ENCODE measurements at regions not wholly inside any gene's neighbourhood (a gene's known extent, or its start where the extent isn't known, plus 50 kb on each side); places are given as distances from the start of the nearest gene placed in this dataset.
"Not testable (repeated sequence)": the region's sequence is repeated elsewhere in the genome, so short reads cannot be mapped to it uniquely, and the experiment has no call there.

DNA sequence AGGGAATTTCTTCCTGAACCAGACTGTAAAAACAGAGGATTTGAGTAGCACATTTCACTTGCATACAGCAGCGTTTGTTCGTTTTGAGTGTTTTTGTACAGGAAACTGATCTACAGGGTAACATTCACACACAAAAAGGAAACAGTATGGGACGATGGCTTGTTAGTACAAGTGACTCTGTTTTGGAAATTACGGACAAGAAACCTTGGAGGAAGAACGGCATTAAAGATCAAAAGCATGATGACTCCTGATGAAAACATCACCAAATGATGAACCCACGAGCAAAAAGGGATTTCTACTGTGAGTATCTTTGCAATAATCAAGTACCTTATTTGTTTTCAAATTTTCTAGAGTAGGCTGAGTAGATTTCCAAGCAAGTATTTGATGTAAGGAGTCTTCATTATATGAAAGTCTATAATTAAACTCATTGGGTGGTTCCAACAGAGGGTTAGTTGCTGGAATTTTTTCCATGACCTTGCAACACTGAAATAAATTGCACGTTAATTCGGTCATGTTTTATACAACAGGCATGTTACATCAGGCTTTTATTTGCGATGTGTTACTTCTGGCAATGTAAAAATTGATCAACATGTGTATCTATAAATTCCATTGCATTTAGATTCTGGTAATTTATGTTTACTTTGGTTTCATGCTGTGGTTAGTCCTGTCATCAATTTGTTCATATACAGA is 76.7 kb upstream of the KCNK2 start:
- Mint-ChIP-seq H3K9me3 (peaks cover 0 to 7% (median 2%) of the 10 kb centered on the region in 7 donors), H3K27me3 (no peaks in the 10 kb centered on the region), H3K4me3 (no peak overlapping the region), H3K4me1 (no peaks in the 10 kb centered on the region), H3K36me3 (no peaks in the 10 kb centered on the region), H3K27ac (no peak overlapping the region)
- Histone ChIP-seq H3K27me3 (ENCODE audit: control insufficient read depth, insufficient read depth, low read length) (no peaks in the 10 kb centered on the region), H3K4me1 (ENCODE audit: control insufficient read depth, insufficient read depth, low read length, poor library complexity, severe bottlenecking) (no peaks in the 10 kb centered on the region), H3K36me3 (ENCODE audit: control insufficient read depth, insufficient read depth, low read length) (no peaks in the 10 kb centered on the region), H3K9me3 (ENCODE audit: control insufficient read depth in 2 of 2, low read length in 2 of 2) (no peaks in the 10 kb centered on the region), H3K27ac (ENCODE audit: insufficient read depth, low read length, poor library complexity, severe bottlenecking) (no peak overlapping the region), H3K4me3 (ENCODE audit: low read depth, low read length) (no peak overlapping the region)
- DNase-seq = no peak
- no peak for ATAC-seq (ENCODE audit: low read depth in 2 of 2)

DNA sequence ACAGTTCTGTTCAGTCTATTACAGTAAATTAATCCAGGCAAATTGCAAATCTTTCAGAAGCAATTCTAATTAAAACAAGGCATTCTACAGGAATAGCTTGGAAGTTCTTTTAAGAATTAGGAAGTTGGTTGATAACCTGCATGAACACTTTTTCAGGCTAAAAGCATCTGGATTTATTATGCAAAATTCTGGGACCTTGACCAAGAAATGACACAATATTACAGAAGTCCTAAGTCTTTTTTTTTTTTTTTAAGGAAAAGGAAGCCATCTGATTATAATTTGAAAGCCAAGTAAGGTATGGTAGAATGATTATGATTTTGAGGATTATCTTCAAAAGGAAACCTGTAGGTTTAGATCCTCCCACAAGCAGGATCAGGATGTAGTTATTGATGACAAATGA is 74.7 kb upstream of the KCNK2 start:
- DNase-seq (no peak), ATAC-seq (ENCODE audit: low read depth in 2 of 2) (no peak)
- Mint-ChIP-seq H3K27me3 (no peaks in the 10 kb centered on the region), H3K4me3 (no peak overlapping the region), H3K36me3 (no peaks in the 10 kb centered on the region), H3K4me1 (no peaks in the 10 kb centered on the region), H3K27ac (no peak overlapping the region), H3K9me3 (peaks cover 0 to 7% (median 1%) of the 10 kb centered on the region in 7 donors)
- Histone ChIP-seq H3K9me3 (ENCODE audit: control insufficient read depth in 2 of 2, low read length in 2 of 2) (no peaks in the 10 kb centered on the region), H3K36me3 (ENCODE audit: control insufficient read depth, insufficient read depth, low read length) (no peaks in the 10 kb centered on the region), H3K27ac (ENCODE audit: insufficient read depth, low read length, poor library complexity, severe bottlenecking) (no peak overlapping the region), H3K27me3 (ENCODE audit: control insufficient read depth, insufficient read depth, low read length) (no peaks in the 10 kb centered on the region), H3K4me3 (ENCODE audit: low read depth, low read length) (no peak overlapping the region), H3K4me1 (ENCODE audit: control insufficient read depth, insufficient read depth, low read length, poor library complexity, severe bottlenecking) (no peaks in the 10 kb centered on the region)

DNA sequence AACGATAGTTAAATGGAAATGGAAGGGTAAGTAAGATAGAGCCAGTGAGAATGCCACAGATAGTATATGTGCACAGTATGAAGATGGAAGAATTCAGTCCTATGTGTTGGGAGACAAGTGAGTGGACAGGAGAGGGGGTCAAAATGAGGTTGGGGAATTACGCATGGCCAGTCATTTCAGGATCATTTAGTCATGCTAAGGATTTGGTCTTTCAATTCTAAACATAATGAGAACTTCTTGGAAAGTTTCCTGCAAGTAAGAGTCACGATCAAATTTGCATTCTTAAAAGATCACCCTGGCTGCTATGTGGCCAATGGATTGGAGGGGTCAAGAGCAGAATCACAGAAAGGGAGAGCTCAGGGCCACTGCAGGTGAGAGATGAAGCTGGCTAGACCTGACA is 64.0 kb upstream of the KCNK2 start:
- Mint-ChIP-seq H3K4me1 (no peaks in the 10 kb centered on the region), H3K36me3 (no peaks in the 10 kb centered on the region), H3K27me3 (no peaks in the 10 kb centered on the region), H3K27ac (no peak overlapping the region), H3K9me3 (peaks cover 0 to 9% (median 4%) of the 10 kb centered on the region in 7 donors), H3K4me3 (no peak overlapping the region)
- Histone ChIP-seq H3K4me3 (ENCODE audit: low read depth, low read length) (no peak overlapping the region), H3K9me3 (ENCODE audit: control insufficient read depth in 2 of 2, low read length in 2 of 2) (no peaks in the 10 kb centered on the region), H3K36me3 (ENCODE audit: control insufficient read depth, insufficient read depth, low read length) (no peaks in the 10 kb centered on the region), H3K4me1 (ENCODE audit: control insufficient read depth, insufficient read depth, low read length, poor library complexity, severe bottlenecking) (no peaks in the 10 kb centered on the region), H3K27me3 (ENCODE audit: control insufficient read depth, insufficient read depth, low read length) (no peaks in the 10 kb centered on the region), H3K27ac (ENCODE audit: insufficient read depth, low read length, poor library complexity, severe bottlenecking) (no peak overlapping the region)
- ATAC-seq (ENCODE audit: low read depth in 2 of 2) (no peak), DNase-seq (no peak)

DNA sequence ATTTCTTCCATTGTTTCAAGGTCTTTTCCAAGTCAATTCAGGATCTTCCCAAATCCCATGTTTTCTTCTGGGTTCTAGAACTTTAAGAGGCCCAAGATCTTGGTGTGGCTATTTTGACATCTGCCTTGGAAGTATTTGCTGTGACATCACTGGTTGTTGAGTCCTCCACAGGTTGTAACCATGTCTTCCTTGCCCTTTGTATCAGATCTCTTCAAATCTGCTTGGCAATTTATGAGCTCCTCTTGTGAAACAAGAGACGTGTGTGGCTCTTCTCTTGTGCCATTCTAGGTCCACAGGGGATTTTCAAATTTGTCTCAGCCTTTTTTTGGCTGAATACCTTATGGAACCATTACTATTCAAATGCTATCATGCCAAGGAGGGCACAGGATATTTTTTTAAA is 60.3 kb upstream of the KCNK2 start:
- no peaks in the 10 kb centered on the region for H3K27me3 Mint-ChIP-seq
- Histone ChIP-seq H3K27ac (ENCODE audit: insufficient read depth, low read length, poor library complexity, severe bottlenecking) (no peak overlapping the region), H3K36me3 (ENCODE audit: control insufficient read depth, insufficient read depth, low read length) (no peaks in the 10 kb centered on the region), H3K9me3 (ENCODE audit: control insufficient read depth in 2 of 2, low read length in 2 of 2) (no peaks in the 10 kb centered on the region), H3K4me3 (ENCODE audit: low read depth, low read length) (no peak overlapping the region), H3K4me1 (ENCODE audit: control insufficient read depth, insufficient read depth, low read length, poor library complexity, severe bottlenecking) (no peaks in the 10 kb centered on the region), H3K27me3 (ENCODE audit: control insufficient read depth, insufficient read depth, low read length) (no peaks in the 10 kb centered on the region)
- no peaks in the 10 kb centered on the region for H3K4me1 Mint-ChIP-seq
- DNase-seq = no peak
- ATAC-seq (ENCODE audit: low read depth in 2 of 2) = no peak
- no peaks in the 10 kb centered on the region for H3K36me3 Mint-ChIP-seq
- no peak overlapping the region for H3K27ac Mint-ChIP-seq
- H3K9me3 Mint-ChIP-seq = peaks cover 0 to 6% (median 2%) of the 10 kb centered on the region in 7 donors
- H3K4me3 Mint-ChIP-seq = no peak overlapping the region

DNA sequence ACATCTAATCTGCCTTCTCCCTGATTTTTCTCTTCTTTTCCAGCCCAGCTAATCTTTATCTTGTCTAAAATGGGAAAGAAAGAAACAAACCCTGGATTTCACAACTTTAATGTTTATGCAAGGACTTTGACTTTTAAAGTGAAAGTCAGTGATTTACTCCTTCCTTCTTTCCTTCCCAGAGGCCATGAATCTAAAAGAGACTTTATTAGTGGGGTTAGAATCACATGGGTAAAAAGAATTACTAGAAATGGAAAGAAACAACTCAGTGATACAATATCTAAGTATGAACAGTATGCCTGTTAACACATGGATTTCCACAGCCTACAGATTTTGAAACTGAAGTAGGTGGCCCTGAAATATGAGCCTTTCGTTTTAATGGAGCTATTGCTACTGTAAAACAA is 59.8 kb upstream of the KCNK2 start:
- no peaks in the 10 kb centered on the region for H3K27me3 ChIP-seq (ENCODE audit: control insufficient read depth, insufficient read depth, low read length)
- H3K9me3 Mint-ChIP-seq = peaks cover 0 to 6% (median 0%) of the 10 kb centered on the region in 7 donors
- no peaks in the 10 kb centered on the region for H3K4me1 Mint-ChIP-seq
- H3K27me3 Mint-ChIP-seq = no peaks in the 10 kb centered on the region
- no peak for ATAC-seq (ENCODE audit: low read depth in 2 of 2)
- no peak overlapping the region for H3K4me3 Mint-ChIP-seq
- H3K4me3 ChIP-seq (ENCODE audit: low read depth, low read length) = no peak overlapping the region
- no peak overlapping the region for H3K27ac ChIP-seq (ENCODE audit: insufficient read depth, low read length, poor library complexity, severe bottlenecking)
- H3K36me3 ChIP-seq (ENCODE audit: control insufficient read depth, insufficient read depth, low read length) = no peaks in the 10 kb centered on the region
- no peak for DNase-seq
- H3K4me1 ChIP-seq (ENCODE audit: control insufficient read depth, insufficient read depth, low read length, poor library complexity, severe bottlenecking) = no peaks in the 10 kb centered on the region
- H3K27ac Mint-ChIP-seq = no peak overlapping the region
- no peaks in the 10 kb centered on the region for H3K36me3 Mint-ChIP-seq
- H3K9me3 ChIP-seq (ENCODE audit: control insufficient read depth in 2 of 2, low read length in 2 of 2) = no peaks in the 10 kb centered on the region

DNA sequence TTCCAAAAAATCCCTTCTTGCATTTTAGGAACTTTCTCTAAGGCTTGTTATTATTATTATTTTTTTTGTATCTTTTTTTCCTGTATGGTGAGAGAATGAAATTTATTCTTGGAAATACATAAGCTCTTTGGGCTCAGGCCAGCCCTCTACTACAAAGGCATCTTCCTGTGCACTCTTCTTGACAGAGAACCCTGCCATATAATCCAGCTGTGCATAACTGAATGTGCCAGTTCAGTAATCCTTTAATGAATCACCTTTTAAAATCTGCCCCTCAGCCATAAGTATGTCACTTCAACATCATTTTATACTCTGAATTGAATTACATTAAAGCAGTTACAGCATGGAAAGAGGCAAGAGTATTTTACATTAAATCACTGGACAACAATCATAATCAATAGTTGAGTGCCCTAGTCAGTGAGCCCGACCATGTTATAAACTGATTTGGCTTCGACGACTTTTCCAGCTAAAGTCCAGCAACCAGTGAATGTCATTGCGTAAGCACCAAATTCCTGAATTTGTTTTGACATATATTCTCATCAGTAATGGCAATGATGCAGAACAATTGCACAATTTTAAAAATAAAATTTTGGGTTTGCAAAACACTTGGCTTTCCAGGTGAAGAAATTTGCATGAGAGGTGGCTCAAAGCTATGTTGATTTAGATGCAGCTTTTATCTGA is 59.2 kb upstream of the KCNK2 start:
- H3K36me3 ChIP-seq (ENCODE audit: control insufficient read depth, insufficient read depth, low read length) = no peaks in the 10 kb centered on the region
- H3K27ac ChIP-seq (ENCODE audit: insufficient read depth, low read length, poor library complexity, severe bottlenecking) = no peak overlapping the region
- no peaks in the 10 kb centered on the region for H3K4me1 Mint-ChIP-seq
- H3K9me3 Mint-ChIP-seq = peaks cover 0 to 5% (median 0%) of the 10 kb centered on the region in 7 donors
- H3K4me3 Mint-ChIP-seq = no peak overlapping the region
- no peak overlapping the region for H3K27ac Mint-ChIP-seq
- no peaks in the 10 kb centered on the region for H3K9me3 ChIP-seq (ENCODE audit: control insufficient read depth in 2 of 2, low read length in 2 of 2)
- DNase-seq (no peak), ATAC-seq (ENCODE audit: low read depth in 2 of 2) (no peak)
- no peaks in the 10 kb centered on the region for H3K27me3 ChIP-seq (ENCODE audit: control insufficient read depth, insufficient read depth, low read length)
- no peaks in the 10 kb centered on the region for H3K27me3 Mint-ChIP-seq
- H3K4me3 ChIP-seq (ENCODE audit: low read depth, low read length) = no peak overlapping the region
- no peaks in the 10 kb centered on the region for H3K36me3 Mint-ChIP-seq
- no peaks in the 10 kb centered on the region for H3K4me1 ChIP-seq (ENCODE audit: control insufficient read depth, insufficient read depth, low read length, poor library complexity, severe bottlenecking)

DNA sequence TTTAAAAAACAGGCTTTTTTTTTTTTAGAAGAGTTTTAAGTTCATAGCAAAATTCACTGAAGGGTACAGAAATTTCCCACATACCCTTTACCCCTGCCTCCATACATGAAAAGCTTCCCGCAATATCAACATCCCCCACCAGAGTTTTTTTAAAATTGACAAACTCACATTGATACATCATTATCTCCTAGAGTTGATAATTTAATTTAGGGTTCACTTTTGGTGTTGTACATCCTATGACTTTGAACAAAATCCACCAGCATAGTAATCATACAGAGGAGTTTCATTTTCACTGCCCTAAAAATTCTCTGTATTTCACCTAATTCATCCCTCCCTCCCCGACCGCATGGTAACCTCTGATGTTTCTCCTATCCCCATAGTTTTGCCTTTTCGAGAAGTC is 53.6 kb upstream of the KCNK2 start:
- Mint-ChIP-seq H3K27me3 (no peaks in the 10 kb centered on the region), H3K27ac (no peak overlapping the region), H3K4me3 (no peak overlapping the region), H3K4me1 (no peaks in the 10 kb centered on the region), H3K9me3 (peaks cover 0 to 8% (median 0%) of the 10 kb centered on the region in 7 donors), H3K36me3 (no peaks in the 10 kb centered on the region)
- Histone ChIP-seq H3K9me3 (ENCODE audit: control insufficient read depth in 2 of 2, low read length in 2 of 2) (no peaks in the 10 kb centered on the region), H3K27ac (ENCODE audit: insufficient read depth, low read length, poor library complexity, severe bottlenecking) (no peak overlapping the region), H3K36me3 (ENCODE audit: control insufficient read depth, insufficient read depth, low read length) (no peaks in the 10 kb centered on the region), H3K4me1 (ENCODE audit: control insufficient read depth, insufficient read depth, low read length, poor library complexity, severe bottlenecking) (no peaks in the 10 kb centered on the region), H3K4me3 (ENCODE audit: low read depth, low read length) (no peak overlapping the region), H3K27me3 (ENCODE audit: control insufficient read depth, insufficient read depth, low read length) (no peaks in the 10 kb centered on the region)
- no peak for DNase-seq
- ATAC-seq (ENCODE audit: low read depth in 2 of 2) = no peak

DNA sequence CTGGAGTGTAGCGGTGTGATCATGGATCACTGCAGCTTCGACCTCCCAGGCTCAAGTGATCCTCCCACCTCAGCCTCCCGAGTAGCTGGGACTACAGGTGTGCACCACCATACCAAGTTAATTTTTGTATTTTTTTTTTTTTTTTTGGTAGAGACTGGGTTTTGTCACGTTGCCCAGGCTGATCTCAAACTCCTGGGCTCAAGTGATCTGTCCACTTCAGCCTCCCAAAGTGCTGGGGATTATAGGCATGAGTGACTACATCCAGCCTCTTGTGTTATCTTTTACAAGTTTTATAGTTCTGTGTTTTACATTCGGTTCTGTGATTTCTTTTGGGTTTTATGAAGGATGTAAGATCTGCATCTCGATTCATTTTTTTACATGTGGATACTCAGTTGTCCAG is 52.0 kb upstream of the KCNK2 start:
- DNase-seq; H3K4me3 Mint-ChIP-seq; H3K4me3 ChIP-seq (ENCODE audit: low read depth, low read length); H3K27ac ChIP-seq (ENCODE audit: insufficient read depth, low read length, poor library complexity, severe bottlenecking); H3K27ac Mint-ChIP-seq; H3K36me3 Mint-ChIP-seq; H3K4me1 Mint-ChIP-seq; H3K4me1 ChIP-seq (ENCODE audit: control insufficient read depth, insufficient read depth, low read length, poor library complexity, severe bottlenecking); ATAC-seq (ENCODE audit: low read depth in 2 of 2); H3K9me3 ChIP-seq (ENCODE audit: control insufficient read depth in 2 of 2, low read length in 2 of 2); H3K27me3 Mint-ChIP-seq; H3K27me3 ChIP-seq (ENCODE audit: control insufficient read depth, insufficient read depth, low read length); H3K36me3 ChIP-seq (ENCODE audit: control insufficient read depth, insufficient read depth, low read length); H3K9me3 Mint-ChIP-seq: not testable (repeated sequence)
